GM21737 (cell line): ENCODE measurements at regions not wholly inside any gene's neighbourhood (a gene's known extent, or its start where the extent isn't known, plus 50 kb on each side); places are given as distances from the start of the nearest gene placed in this dataset.
A peak's percentile ranks its signal among the peaks of the same experiment; 100 is the strongest.
"Not testable (repeated sequence)": the region's sequence is repeated elsewhere in the genome, so short reads cannot be mapped to it uniquely, and the experiment has no call there.

Source experiments
- ATAC-seq: cut with Tn5 transposase; IDR thresholded peaks from one replicate; pipeline ENCODE4 v1.9.1; 2021; ENCODE audit warnings: mild to moderate bottlenecking, moderate library complexity; ENCODE audit not compliant: unreplicated experiment

GRCh38 chr18:12179029-12179428, 75.1 kb upstream of the CIDEA start:
- ATAC-seq: not testable (repeated sequence)

- peak; percentile 62 for ATAC-seq
Observed at GRCh38 chr18:12179697-12180577, 74.2 kb upstream of the CIDEA start.

GRCh38 chr18:12198797-12199196, 55.4 kb upstream of the CIDEA start:
- not testable (repeated sequence) for ATAC-seq

- ATAC-seq: peak; percentile 96
Observed at GRCh38 chr18:12200186-12200585, 54.0 kb upstream of the CIDEA start.
